ENCODE measurements at regions not wholly inside any gene's neighbourhood (a gene's known extent, or its start where the extent isn't known, plus 50 kb on each side); places are given as distances from the start of the nearest gene placed in this dataset.

GRCh38 chr9:18106006-18106560 lies 367.9 kb upstream of the ADAMTSL1 start:
- H3K27ac Mint-ChIP-seq: no peak overlapping the region
- H3K4me1 Mint-ChIP-seq (ENCODE audit: low read depth): no peaks in the 10 kb centered on the region
- H3K27me3 Mint-ChIP-seq (ENCODE audit: insufficient read depth): peaks cover 2% of the 10 kb centered on the region
- H3K4me3 Mint-ChIP-seq: no peak overlapping the region
- H3K9me3 Mint-ChIP-seq: no peaks in the 10 kb centered on the region
- H3K36me3 Mint-ChIP-seq (ENCODE audit: low read depth): no peaks in the 10 kb centered on the region
- intact Hi-C loops (cut with micrococcal nuclease): no loop called here
- no peak for DNase-seq (ENCODE audit: low spot score)

GRCh38 chr9:18109675-18110074 lies 364.3 kb upstream of the ADAMTSL1 start:
- H3K9me3 Mint-ChIP-seq: no peaks in the 10 kb centered on the region
- H3K27me3 Mint-ChIP-seq (ENCODE audit: insufficient read depth): peaks cover 2% of the 10 kb centered on the region
- no peak overlapping the region for H3K4me3 Mint-ChIP-seq
- no peaks in the 10 kb centered on the region for H3K36me3 Mint-ChIP-seq (ENCODE audit: low read depth)
- no peak overlapping the region for H3K27ac Mint-ChIP-seq
- intact Hi-C loops (cut with micrococcal nuclease): no loop called here
- no peaks in the 10 kb centered on the region for H3K4me1 Mint-ChIP-seq (ENCODE audit: low read depth)
- DNase-seq (ENCODE audit: low spot score): no peak

- intact Hi-C loops (cut with micrococcal nuclease): no loop called here
These were observed 362.8 kb upstream of the ADAMTSL1 start for GRCh38 chr9:18111146-18111545.

GRCh38 chr9:18114559-18115475 lies 359.1 kb upstream of the ADAMTSL1 start:
- no peak overlapping the region for H3K27ac Mint-ChIP-seq
- H3K4me1 Mint-ChIP-seq (ENCODE audit: low read depth): no peaks in the 10 kb centered on the region
- no peak overlapping the region for H3K4me3 Mint-ChIP-seq
- no peak for DNase-seq (ENCODE audit: low spot score)
- intact Hi-C loops (cut with micrococcal nuclease): no loop called here
- no peaks in the 10 kb centered on the region for H3K27me3 Mint-ChIP-seq (ENCODE audit: insufficient read depth)
- H3K36me3 Mint-ChIP-seq (ENCODE audit: low read depth): no peaks in the 10 kb centered on the region
- no peaks in the 10 kb centered on the region for H3K9me3 Mint-ChIP-seq

More at GRCh38 chr9:18111146-18111545, 362.8 kb upstream of the ADAMTSL1 start:
- no peak overlapping the region for H3K4me3 Mint-ChIP-seq
- H3K27ac Mint-ChIP-seq: no peak overlapping the region
- no peaks in the 10 kb centered on the region for H3K9me3 Mint-ChIP-seq
- peaks cover 2% of the 10 kb centered on the region for H3K27me3 Mint-ChIP-seq (ENCODE audit: insufficient read depth)
- H3K36me3 Mint-ChIP-seq (ENCODE audit: low read depth): no peaks in the 10 kb centered on the region
- no peak for DNase-seq (ENCODE audit: low spot score)
- H3K4me1 Mint-ChIP-seq (ENCODE audit: low read depth): no peaks in the 10 kb centered on the region

GRCh38 chr9:18118268-18118667 lies 355.7 kb upstream of the ADAMTSL1 start:
- no peaks in the 10 kb centered on the region for H3K4me1 Mint-ChIP-seq (ENCODE audit: low read depth)
- intact Hi-C loops (cut with micrococcal nuclease): no loop called here
- H3K27me3 Mint-ChIP-seq (ENCODE audit: insufficient read depth): no peaks in the 10 kb centered on the region
- no peak overlapping the region for H3K27ac Mint-ChIP-seq
- H3K4me3 Mint-ChIP-seq: no peak overlapping the region
- DNase-seq (ENCODE audit: low spot score): no peak
- H3K36me3 Mint-ChIP-seq (ENCODE audit: low read depth): no peaks in the 10 kb centered on the region
- H3K9me3 Mint-ChIP-seq: no peaks in the 10 kb centered on the region

- Mint-ChIP-seq H3K27ac (no peak overlapping the region), H3K4me3 (no peak overlapping the region)
- no peak for DNase-seq (ENCODE audit: low spot score)
These were observed 351.8 kb upstream of the ADAMTSL1 start for GRCh38 chr9:18122171-18122570.

GRCh38 chr9:18124760-18125159 lies 349.2 kb upstream of the ADAMTSL1 start:
- no peak overlapping the region for H3K27ac Mint-ChIP-seq
- no peaks in the 10 kb centered on the region for H3K9me3 Mint-ChIP-seq
- intact Hi-C loops (cut with micrococcal nuclease): no loop called here
- H3K4me1 Mint-ChIP-seq (ENCODE audit: low read depth): no peaks in the 10 kb centered on the region
- DNase-seq (ENCODE audit: low spot score): no peak
- H3K4me3 Mint-ChIP-seq: no peak overlapping the region
- no peaks in the 10 kb centered on the region for H3K27me3 Mint-ChIP-seq (ENCODE audit: insufficient read depth)
- no peaks in the 10 kb centered on the region for H3K36me3 Mint-ChIP-seq (ENCODE audit: low read depth)

More at GRCh38 chr9:18122171-18122570, 351.8 kb upstream of the ADAMTSL1 start:
- H3K36me3 Mint-ChIP-seq (ENCODE audit: low read depth): no peaks in the 10 kb centered on the region
- no peaks in the 10 kb centered on the region for H3K27me3 Mint-ChIP-seq (ENCODE audit: insufficient read depth)
- no peaks in the 10 kb centered on the region for H3K9me3 Mint-ChIP-seq
- intact Hi-C loops (cut with micrococcal nuclease): no loop called here
- H3K4me1 Mint-ChIP-seq (ENCODE audit: low read depth): no peaks in the 10 kb centered on the region

GRCh38 chr9:18126831-18127498 lies 347.0 kb upstream of the ADAMTSL1 start:
- Mint-ChIP-seq H3K4me1 (ENCODE audit: low read depth) (no peaks in the 10 kb centered on the region), H3K27me3 (ENCODE audit: insufficient read depth) (no peaks in the 10 kb centered on the region)

GRCh38 chr9:18127499-18127875 lies 346.5 kb upstream of the ADAMTSL1 start:
- H3K4me1 Mint-ChIP-seq (ENCODE audit: low read depth): no peaks in the 10 kb centered on the region
- intact Hi-C loops (cut with micrococcal nuclease): no loop called here
- no peaks in the 10 kb centered on the region for H3K9me3 Mint-ChIP-seq
- no peak overlapping the region for H3K27ac Mint-ChIP-seq
- H3K27me3 Mint-ChIP-seq (ENCODE audit: insufficient read depth): no peaks in the 10 kb centered on the region
- no peak overlapping the region for H3K4me3 Mint-ChIP-seq
- DNase-seq (ENCODE audit: low spot score): no peak
- H3K36me3 Mint-ChIP-seq (ENCODE audit: low read depth): no peaks in the 10 kb centered on the region

More at GRCh38 chr9:18126831-18127498, 347.0 kb upstream of the ADAMTSL1 start:
- Mint-ChIP-seq H3K4me3 (no peak overlapping the region), H3K9me3 (no peaks in the 10 kb centered on the region), H3K36me3 (ENCODE audit: low read depth) (no peaks in the 10 kb centered on the region), H3K27ac (no peak overlapping the region)
- no peak for DNase-seq (ENCODE audit: low spot score)
- intact Hi-C loops (cut with micrococcal nuclease): no loop called here

- no peaks in the 10 kb centered on the region for H3K9me3 Mint-ChIP-seq
- H3K36me3 Mint-ChIP-seq (ENCODE audit: low read depth): no peaks in the 10 kb centered on the region
- no peak overlapping the region for H3K4me3 Mint-ChIP-seq
- H3K27ac Mint-ChIP-seq: no peak overlapping the region
- no peaks in the 10 kb centered on the region for H3K4me1 Mint-ChIP-seq (ENCODE audit: low read depth)
- H3K27me3 Mint-ChIP-seq (ENCODE audit: insufficient read depth): no peaks in the 10 kb centered on the region
- DNase-seq (ENCODE audit: low spot score): no peak
- intact Hi-C loops (cut with micrococcal nuclease): no loop called here
These were observed 344.1 kb upstream of the ADAMTSL1 start for GRCh38 chr9:18129809-18130334.

- no peak overlapping the region for H3K4me3 Mint-ChIP-seq
These were observed 337.5 kb upstream of the ADAMTSL1 start for GRCh38 chr9:18136354-18136994.

GRCh38 chr9:18137815-18138214 lies 336.1 kb upstream of the ADAMTSL1 start:
- no peaks in the 10 kb centered on the region for H3K4me1 Mint-ChIP-seq (ENCODE audit: low read depth)
- no peak overlapping the region for H3K4me3 Mint-ChIP-seq
- no peaks in the 10 kb centered on the region for H3K36me3 Mint-ChIP-seq (ENCODE audit: low read depth)
- no peak overlapping the region for H3K27ac Mint-ChIP-seq
- no peaks in the 10 kb centered on the region for H3K9me3 Mint-ChIP-seq
- no peaks in the 10 kb centered on the region for H3K27me3 Mint-ChIP-seq (ENCODE audit: insufficient read depth)
- intact Hi-C loops (cut with micrococcal nuclease): no loop called here
- no peak for DNase-seq (ENCODE audit: low spot score)

More at GRCh38 chr9:18136354-18136994, 337.5 kb upstream of the ADAMTSL1 start:
- no peaks in the 10 kb centered on the region for H3K27me3 Mint-ChIP-seq (ENCODE audit: insufficient read depth)
- H3K9me3 Mint-ChIP-seq: no peaks in the 10 kb centered on the region
- no peaks in the 10 kb centered on the region for H3K4me1 Mint-ChIP-seq (ENCODE audit: low read depth)
- H3K36me3 Mint-ChIP-seq (ENCODE audit: low read depth): no peaks in the 10 kb centered on the region
- no peak overlapping the region for H3K27ac Mint-ChIP-seq
- intact Hi-C loops (cut with micrococcal nuclease): no loop called here
- no peak for DNase-seq (ENCODE audit: low spot score)
